GM23338 (cell line): ENCODE measurements at regions not wholly inside any gene's neighbourhood (a gene's known extent, or its start where the extent isn't known, plus 50 kb on each side); places are given as distances from the start of the nearest gene placed in this dataset.

Experiments
- EZH2 ChIP-seq: fragments of 200-600 bp; sonication (generic); IDR thresholded peaks from one replicate; pipeline ENCODE4 v1.8.0; 2017; ENCODE audit warnings: antibody characterized with exemption, mild to moderate bottlenecking, low read depth; ENCODE audit not compliant: unreplicated experiment
- EZH2phosphoT487 ChIP-seq: fragments of 200-600 bp; sonication (generic); IDR thresholded peaks from one replicate; pipeline ENCODE4 v1.8.1; 2018; ENCODE audit warnings: antibody characterized with exemption; ENCODE audit not compliant: unreplicated experiment
- NANOG ChIP-seq: IDR thresholded peaks from 2 replicates; pipeline ENCODE4 v1.6.1; 2016; ENCODE audit warnings: antibody characterized with exemption, borderline replicate concordance
- POLR2AphosphoS5 ChIP-seq: IDR thresholded peaks from 2 replicates; pipeline ENCODE4 v1.6.1; 2016; ENCODE audit warnings: antibody characterized with exemption, low read depth
- STAT1 ChIP-seq: IDR thresholded peaks from one replicate; pipeline ENCODE4 v1.6.1; 2016; ENCODE audit warnings: antibody characterized with exemption; ENCODE audit not compliant: unreplicated experiment
- TF ChIP-seq, protein P1 (sequence below), 2 experiments: fragments of 200-600 bp in 1 of 2; sonication (generic) in 1 of 2; conservative IDR thresholded peaks; 2 replicates each; pipeline versions ENCODE4 v1.5.1 to v1.6.1; 2016 to 2017; ENCODE audit warnings: antibody characterized with exemption in 2 of 2, low read depth in 2 of 2, mild to moderate bottlenecking in 2 of 2, moderate library complexity in 1 of 2
- TF ChIP-seq, protein P2 (sequence below): IDR thresholded peaks from one replicate; pipeline ENCODE4 v1.6.1; 2018; ENCODE audit warnings: antibody characterized with exemption; ENCODE audit not compliant: unreplicated experiment
- TF ChIP-seq, protein P3 (sequence below): IDR thresholded peaks from 2 replicates; pipeline ENCODE4 v1.6.1; 2016; ENCODE audit warnings: antibody characterized with exemption

GRCh38 chr9:32728181-32728580 lies 55.2 kb upstream of the TMEM215 start:
- TF ChIP-seq, protein P1, sequence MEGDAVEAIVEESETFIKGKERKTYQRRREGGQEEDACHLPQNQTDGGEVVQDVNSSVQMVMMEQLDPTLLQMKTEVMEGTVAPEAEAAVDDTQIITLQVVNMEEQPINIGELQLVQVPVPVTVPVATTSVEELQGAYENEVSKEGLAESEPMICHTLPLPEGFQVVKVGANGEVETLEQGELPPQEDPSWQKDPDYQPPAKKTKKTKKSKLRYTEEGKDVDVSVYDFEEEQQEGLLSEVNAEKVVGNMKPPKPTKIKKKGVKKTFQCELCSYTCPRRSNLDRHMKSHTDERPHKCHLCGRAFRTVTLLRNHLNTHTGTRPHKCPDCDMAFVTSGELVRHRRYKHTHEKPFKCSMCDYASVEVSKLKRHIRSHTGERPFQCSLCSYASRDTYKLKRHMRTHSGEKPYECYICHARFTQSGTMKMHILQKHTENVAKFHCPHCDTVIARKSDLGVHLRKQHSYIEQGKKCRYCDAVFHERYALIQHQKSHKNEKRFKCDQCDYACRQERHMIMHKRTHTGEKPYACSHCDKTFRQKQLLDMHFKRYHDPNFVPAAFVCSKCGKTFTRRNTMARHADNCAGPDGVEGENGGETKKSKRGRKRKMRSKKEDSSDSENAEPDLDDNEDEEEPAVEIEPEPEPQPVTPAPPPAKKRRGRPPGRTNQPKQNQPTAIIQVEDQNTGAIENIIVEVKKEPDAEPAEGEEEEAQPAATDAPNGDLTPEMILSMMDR (conservative IDR thresholded peaks at IDR 0.05; ENCODE audit: low read depth in 2 of 2) = no peak
- TF ChIP-seq STAT1 = no peak
- no peak for TF ChIP-seq EZH2phosphoT487
- TF ChIP-seq, protein P2, sequence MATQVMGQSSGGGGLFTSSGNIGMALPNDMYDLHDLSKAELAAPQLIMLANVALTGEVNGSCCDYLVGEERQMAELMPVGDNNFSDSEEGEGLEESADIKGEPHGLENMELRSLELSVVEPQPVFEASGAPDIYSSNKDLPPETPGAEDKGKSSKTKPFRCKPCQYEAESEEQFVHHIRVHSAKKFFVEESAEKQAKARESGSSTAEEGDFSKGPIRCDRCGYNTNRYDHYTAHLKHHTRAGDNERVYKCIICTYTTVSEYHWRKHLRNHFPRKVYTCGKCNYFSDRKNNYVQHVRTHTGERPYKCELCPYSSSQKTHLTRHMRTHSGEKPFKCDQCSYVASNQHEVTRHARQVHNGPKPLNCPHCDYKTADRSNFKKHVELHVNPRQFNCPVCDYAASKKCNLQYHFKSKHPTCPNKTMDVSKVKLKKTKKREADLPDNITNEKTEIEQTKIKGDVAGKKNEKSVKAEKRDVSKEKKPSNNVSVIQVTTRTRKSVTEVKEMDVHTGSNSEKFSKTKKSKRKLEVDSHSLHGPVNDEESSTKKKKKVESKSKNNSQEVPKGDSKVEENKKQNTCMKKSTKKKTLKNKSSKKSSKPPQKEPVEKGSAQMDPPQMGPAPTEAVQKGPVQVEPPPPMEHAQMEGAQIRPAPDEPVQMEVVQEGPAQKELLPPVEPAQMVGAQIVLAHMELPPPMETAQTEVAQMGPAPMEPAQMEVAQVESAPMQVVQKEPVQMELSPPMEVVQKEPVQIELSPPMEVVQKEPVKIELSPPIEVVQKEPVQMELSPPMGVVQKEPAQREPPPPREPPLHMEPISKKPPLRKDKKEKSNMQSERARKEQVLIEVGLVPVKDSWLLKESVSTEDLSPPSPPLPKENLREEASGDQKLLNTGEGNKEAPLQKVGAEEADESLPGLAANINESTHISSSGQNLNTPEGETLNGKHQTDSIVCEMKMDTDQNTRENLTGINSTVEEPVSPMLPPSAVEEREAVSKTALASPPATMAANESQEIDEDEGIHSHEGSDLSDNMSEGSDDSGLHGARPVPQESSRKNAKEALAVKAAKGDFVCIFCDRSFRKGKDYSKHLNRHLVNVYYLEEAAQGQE = no peak
- TF ChIP-seq POLR2AphosphoS5 = no peak
- TF ChIP-seq, protein P3, sequence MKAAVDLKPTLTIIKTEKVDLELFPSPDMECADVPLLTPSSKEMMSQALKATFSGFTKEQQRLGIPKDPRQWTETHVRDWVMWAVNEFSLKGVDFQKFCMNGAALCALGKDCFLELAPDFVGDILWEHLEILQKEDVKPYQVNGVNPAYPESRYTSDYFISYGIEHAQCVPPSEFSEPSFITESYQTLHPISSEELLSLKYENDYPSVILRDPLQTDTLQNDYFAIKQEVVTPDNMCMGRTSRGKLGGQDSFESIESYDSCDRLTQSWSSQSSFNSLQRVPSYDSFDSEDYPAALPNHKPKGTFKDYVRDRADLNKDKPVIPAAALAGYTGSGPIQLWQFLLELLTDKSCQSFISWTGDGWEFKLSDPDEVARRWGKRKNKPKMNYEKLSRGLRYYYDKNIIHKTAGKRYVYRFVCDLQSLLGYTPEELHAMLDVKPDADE = no peak
- TF ChIP-seq NANOG = no peak
- no peak for TF ChIP-seq EZH2
